RWPE2 (cell line): ENCODE measurements at regions not wholly inside any gene's neighbourhood (a gene's known extent, or its start where the extent isn't known, plus 50 kb on each side); places are given as distances from the start of the nearest gene placed in this dataset.

Experiments
- ATAC-seq: fragments of 200-7000 bp; cut with Tn5 transposase; 3 replicates; pipeline ENCODE4 v1.9.1; 2021; ENCODE audit warnings: low read depth
- DNase-seq: peaks from one replicate; pipeline ENCODE4 v3.0.0-alpha.2; 2020; ENCODE audit warnings: low spot score
- H3K27ac ChIP-seq: fragments of 450-650 bp; 2 replicates; pipeline ENCODE4 v1.5.1; 2017; ENCODE audit warnings: mild to moderate bottlenecking; ENCODE audit not compliant: poor library complexity, severe bottlenecking
- H3K27me3 ChIP-seq: fragments of 250-450 bp; sonication (Bioruptor Pico); 2 replicates; pipeline ENCODE4 v1.5.1; 2021; ENCODE audit warnings: mild to moderate bottlenecking, moderate library complexity; ENCODE audit not compliant: insufficient read depth, poor library complexity, severe bottlenecking
- H3K36me3 ChIP-seq: fragments of 250-450 bp; sonication (Bioruptor Pico); 2 replicates; pipeline ENCODE4 v1.5.1; 2020; ENCODE audit warnings: low read depth, mild to moderate bottlenecking, moderate library complexity
- H3K4me1 ChIP-seq: fragments of 250-450 bp; sonication (Bioruptor Pico); 2 replicates; pipeline ENCODE4 v1.5.1; 2021; ENCODE audit warnings: mild to moderate bottlenecking, moderate library complexity; ENCODE audit not compliant: insufficient read depth, poor library complexity, severe bottlenecking
- H3K4me3 ChIP-seq: fragments of 250-450 bp; sonication (Bioruptor Pico); 2 replicates; pipeline ENCODE4 v1.5.1; 2021; ENCODE audit warnings: mild to moderate bottlenecking, moderate library complexity; ENCODE audit not compliant: severe bottlenecking
- H3K9me3 ChIP-seq: fragments of 250-450 bp; sonication (Bioruptor Pico); 2 replicates; pipeline ENCODE4 v1.5.1; 2021; ENCODE audit warnings: mild to moderate bottlenecking, moderate library complexity; ENCODE audit not compliant: severe bottlenecking
- TF ChIP-seq, protein P1 (sequence below): fragments of 450-650 bp; IDR thresholded peaks from one replicate; pipeline ENCODE4 v1.5.1; 2017; ENCODE audit warnings: mild to moderate bottlenecking, moderate library complexity; ENCODE audit not compliant: poor library complexity, severe bottlenecking

DNA sequence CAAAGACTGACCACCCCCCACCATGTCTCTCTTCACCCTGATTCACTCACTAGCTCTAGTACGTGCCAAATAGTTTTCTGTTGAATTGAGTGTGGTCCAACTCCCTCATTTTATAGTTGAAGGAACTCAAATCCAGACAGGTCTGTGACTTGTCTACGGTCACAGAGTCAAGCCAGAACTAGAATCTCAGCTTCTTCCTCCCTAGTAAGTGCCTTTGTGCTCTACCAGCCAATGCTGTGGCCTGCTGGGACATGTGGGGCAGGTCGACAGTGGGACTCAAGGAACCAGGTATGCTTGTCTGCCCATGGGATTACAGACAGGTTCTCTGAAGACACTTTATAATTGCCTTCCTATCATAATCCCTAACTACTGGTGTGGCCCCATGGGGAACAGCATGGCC lies 108.6 kb upstream of the CPEB2 start:
- H3K4me3 ChIP-seq = no peak overlapping the region
- no peaks in the 10 kb centered on the region for H3K36me3 ChIP-seq
- no peak for ATAC-seq
- no peaks in the 10 kb centered on the region for H3K27me3 ChIP-seq
- no peak for DNase-seq
- no peaks in the 10 kb centered on the region for H3K9me3 ChIP-seq
- TF ChIP-seq, protein P1, sequence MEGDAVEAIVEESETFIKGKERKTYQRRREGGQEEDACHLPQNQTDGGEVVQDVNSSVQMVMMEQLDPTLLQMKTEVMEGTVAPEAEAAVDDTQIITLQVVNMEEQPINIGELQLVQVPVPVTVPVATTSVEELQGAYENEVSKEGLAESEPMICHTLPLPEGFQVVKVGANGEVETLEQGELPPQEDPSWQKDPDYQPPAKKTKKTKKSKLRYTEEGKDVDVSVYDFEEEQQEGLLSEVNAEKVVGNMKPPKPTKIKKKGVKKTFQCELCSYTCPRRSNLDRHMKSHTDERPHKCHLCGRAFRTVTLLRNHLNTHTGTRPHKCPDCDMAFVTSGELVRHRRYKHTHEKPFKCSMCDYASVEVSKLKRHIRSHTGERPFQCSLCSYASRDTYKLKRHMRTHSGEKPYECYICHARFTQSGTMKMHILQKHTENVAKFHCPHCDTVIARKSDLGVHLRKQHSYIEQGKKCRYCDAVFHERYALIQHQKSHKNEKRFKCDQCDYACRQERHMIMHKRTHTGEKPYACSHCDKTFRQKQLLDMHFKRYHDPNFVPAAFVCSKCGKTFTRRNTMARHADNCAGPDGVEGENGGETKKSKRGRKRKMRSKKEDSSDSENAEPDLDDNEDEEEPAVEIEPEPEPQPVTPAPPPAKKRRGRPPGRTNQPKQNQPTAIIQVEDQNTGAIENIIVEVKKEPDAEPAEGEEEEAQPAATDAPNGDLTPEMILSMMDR = no peak
- H3K4me1 ChIP-seq = no peaks in the 10 kb centered on the region
- H3K27ac ChIP-seq = no peak overlapping the region

DNA sequence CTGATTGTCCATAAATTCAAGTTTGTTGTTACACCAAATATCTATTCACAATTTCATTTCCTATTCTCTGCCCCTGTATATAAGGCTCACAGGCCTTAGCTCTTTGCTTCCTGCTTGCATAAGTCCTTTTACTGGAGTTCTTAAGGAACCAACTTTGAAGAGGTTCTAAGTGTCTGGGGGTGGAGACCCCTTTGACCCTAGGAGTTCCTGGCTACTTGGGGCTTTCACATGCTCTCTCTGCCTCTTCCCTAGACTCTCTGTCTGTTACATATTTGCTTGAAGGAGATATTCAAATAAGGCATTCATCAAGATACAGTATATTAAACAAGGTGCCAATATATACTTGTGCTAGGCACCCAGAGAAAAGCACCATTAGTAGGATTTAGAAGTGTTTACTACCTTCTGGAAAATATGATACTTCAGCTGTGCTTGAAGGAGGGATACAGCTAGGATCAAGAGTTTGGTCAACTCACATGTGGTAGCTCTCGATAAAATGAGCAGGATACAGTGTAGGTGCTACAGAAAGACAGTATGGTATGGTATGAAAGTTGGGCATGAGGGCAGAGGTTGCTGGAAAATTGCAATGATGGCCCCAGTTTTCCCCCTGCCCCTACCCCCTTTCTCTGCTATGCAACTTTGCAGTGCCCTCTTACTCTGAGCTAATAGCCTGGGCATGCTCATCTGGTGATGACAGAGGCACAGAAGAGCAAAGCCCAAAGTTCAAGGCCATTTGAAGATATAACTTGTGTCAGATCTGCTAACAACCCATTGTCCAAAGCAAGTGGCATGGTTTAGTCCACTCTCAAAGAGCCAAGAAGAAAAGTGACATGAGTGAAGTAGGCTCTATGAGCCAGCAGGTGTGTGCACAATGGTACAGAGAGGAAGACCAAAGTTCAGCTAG lies 107.6 kb upstream of the CPEB2 start:
- ATAC-seq = no peak
- Histone ChIP-seq H3K27ac (no peak overlapping the region), H3K36me3 (no peaks in the 10 kb centered on the region), H3K4me1 (no peaks in the 10 kb centered on the region), H3K4me3 (no peak overlapping the region), H3K9me3 (no peaks in the 10 kb centered on the region), H3K27me3 (no peaks in the 10 kb centered on the region)
- TF ChIP-seq, protein P1 = no peak
- DNase-seq = no peak

DNA sequence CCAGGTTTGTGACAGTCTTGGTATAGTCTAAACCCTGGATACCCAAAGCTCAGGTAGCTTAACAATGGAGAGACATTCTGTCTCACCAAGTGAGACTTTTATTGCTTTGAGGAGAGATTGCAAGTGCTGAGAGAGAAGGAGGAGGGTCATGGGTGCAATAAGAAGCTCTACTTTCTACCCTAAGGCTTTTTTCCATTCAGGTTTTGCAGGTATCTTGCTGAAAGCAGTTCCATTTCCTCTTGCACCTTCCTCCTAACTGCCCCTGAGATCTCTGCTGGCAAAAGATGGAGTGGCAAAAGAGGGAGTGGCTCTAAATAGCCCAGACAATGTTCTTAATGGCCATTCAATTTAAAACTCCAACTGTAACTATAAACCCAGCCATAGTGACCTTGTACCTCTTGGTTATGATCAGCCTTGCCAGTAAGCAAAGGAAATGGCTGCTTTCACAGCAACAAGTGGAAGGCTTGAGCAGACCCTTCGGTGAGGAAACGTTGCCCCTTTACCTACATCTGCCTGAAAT lies 105.6 kb upstream of the CPEB2 start:
- Histone ChIP-seq H3K4me1 (no peaks in the 10 kb centered on the region), H3K4me3 (no peak overlapping the region), H3K27me3 (no peaks in the 10 kb centered on the region), H3K9me3 (no peaks in the 10 kb centered on the region), H3K27ac (no peak overlapping the region), H3K36me3 (no peaks in the 10 kb centered on the region)
- ATAC-seq (no peak), DNase-seq (no peak)
- TF ChIP-seq, protein P1 = no peak

DNA sequence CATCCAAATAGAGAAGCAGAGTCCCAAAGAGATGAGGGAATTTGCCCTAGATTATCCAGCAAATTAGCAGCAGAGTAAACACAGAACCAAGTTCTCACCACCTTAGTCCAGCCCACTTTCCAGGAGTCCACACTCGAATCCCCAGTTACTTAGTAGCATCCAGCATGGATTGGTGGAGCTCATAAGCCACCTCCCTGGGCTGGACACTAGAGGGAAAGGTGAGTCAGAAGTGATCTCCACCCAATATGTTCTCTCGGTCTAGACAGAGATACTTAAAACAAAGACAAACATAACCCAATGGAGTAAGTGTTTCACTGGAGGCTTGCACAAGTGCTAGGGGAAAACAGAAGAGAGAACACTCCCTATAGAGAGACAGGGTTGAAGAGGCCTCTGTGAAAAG lies 105.1 kb upstream of the CPEB2 start:
- Histone ChIP-seq H3K4me3 (no peak overlapping the region), H3K27me3 (no peaks in the 10 kb centered on the region), H3K9me3 (no peaks in the 10 kb centered on the region), H3K27ac (no peak overlapping the region), H3K4me1 (no peaks in the 10 kb centered on the region), H3K36me3 (no peaks in the 10 kb centered on the region)
- TF ChIP-seq, protein P1 = no peak
- ATAC-seq (peak; percentile 56; the same call in 2 of the 3 replicates), DNase-seq (no peak)

DNA sequence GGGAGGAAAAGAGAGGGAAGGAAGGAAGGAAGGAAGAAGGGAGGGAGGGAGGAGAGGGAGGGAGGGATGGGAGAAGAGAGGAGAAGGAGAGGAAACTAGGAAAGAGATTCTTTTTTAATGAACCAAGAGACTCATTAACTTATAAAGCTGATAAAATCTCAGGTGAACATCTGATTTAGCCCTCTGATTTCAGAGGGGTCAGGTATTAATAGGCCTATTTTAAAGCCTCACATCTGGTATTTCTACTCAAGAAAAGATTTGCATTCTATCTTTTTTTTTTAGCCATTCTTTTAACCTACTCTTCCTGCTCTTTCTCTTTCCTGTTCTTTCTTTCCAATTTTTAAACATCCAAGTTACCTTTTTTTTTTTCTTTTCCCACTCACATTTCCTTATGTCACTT lies 103.3 kb upstream of the CPEB2 start:
- TF ChIP-seq, protein P1 = no peak
- H3K27ac ChIP-seq = no peak overlapping the region
- no peaks in the 10 kb centered on the region for H3K4me1 ChIP-seq
- no peaks in the 10 kb centered on the region for H3K27me3 ChIP-seq
- ATAC-seq = no peak
- no peaks in the 10 kb centered on the region for H3K36me3 ChIP-seq
- H3K4me3 ChIP-seq = no peak overlapping the region
- DNase-seq = no peak
- H3K9me3 ChIP-seq = no peaks in the 10 kb centered on the region
